Upper lobe of left lung (tissue), 6 donors: ENCODE measurements at regions not wholly inside any gene's neighbourhood (a gene's known extent, or its start where the extent isn't known, plus 50 kb on each side); places are given as distances from the start of the nearest gene placed in this dataset.

Experiments used
- ATAC-seq, 2 donors: fragments of 200-7000 bp; cut with Tn5 transposase; one replicate each; pipeline ENCODE4 v1.9.1; 2022; ENCODE audit warnings: mild to moderate bottlenecking in 2 of 2, moderate library complexity in 2 of 2; ENCODE audit not compliant: low FRiP score in 2 of 2
- DNase-seq, 2 donors: peaks; one replicate each; pipeline ENCODE4 v3.0.0-alpha.2; 2019 to 2020
- H3K27ac ChIP-seq, 4 donors: fragments of 200-600 bp; sonication (generic); one replicate each; pipeline ENCODE4 v1.5.1; 2016 to 2019
- H3K27me3 ChIP-seq, 4 donors: fragments of 200-600 bp; sonication (generic); one replicate each; pipeline ENCODE4 v1.5.1; 2017 to 2019
- H3K36me3 ChIP-seq, 4 donors: fragments of 200-600 bp; sonication (generic); one replicate each; pipeline ENCODE4 v1.5.1; 2016 to 2019
- H3K4me1 ChIP-seq, 4 donors: fragments of 200-600 bp; sonication (generic); one replicate each; pipeline ENCODE4 v1.5.1; 2018 to 2019
- H3K4me3 ChIP-seq, 4 donors: fragments of 200-600 bp; sonication (generic); one replicate each; pipeline ENCODE4 v1.5.1; 2017 to 2019; ENCODE audit warnings: mild to moderate bottlenecking in 2 of 4, moderate library complexity in 1 of 4
- H3K9me3 ChIP-seq, 4 donors: fragments of 200-600 bp; sonication (generic); one replicate each; pipeline ENCODE4 v1.5.1; 2018 to 2019
- CTCF ChIP-seq, 6 experiments: fragments of 450-650 bp in 4 of 6; fragments of 200-600 bp in 2 of 6; sonication (generic) in 2 of 6; IDR thresholded peaks; one replicate each; pipeline ENCODE4 v1.5.1; 2016 to 2019; ENCODE audit warnings: antibody characterized with exemption in 6 of 6
- EP300 ChIP-seq, 4 donors: sonication (generic); formaldehyde crosslinking; IDR thresholded peaks; one replicate each; pipeline ENCODE4 v1.5.1; 2017; ENCODE audit warnings: antibody characterized with exemption in 4 of 4, control low read depth in 2 of 4
- POLR2A ChIP-seq, 4 donors: fragments of 450-650 bp; IDR thresholded peaks; one replicate each; pipeline ENCODE4 v1.5.1; 2016 to 2017; ENCODE audit warnings: antibody characterized with exemption in 4 of 4, mild to moderate bottlenecking in 2 of 4
- POLR2AphosphoS5 ChIP-seq, 2 donors: sonication (generic); formaldehyde crosslinking; IDR thresholded peaks; one replicate each; pipeline ENCODE4 v1.5.1; 2017; ENCODE audit warnings: antibody characterized with exemption in 2 of 2
- WGBS, 2 donors: methylation state at CpG; one replicate each; pipeline ENCODE4 v1.1.5; 2017 to 2018; 5-methylcytosine and 5-hydroxymethylcytosine counted together
- donor health status: DM: no; HTN: no; CAD: no; lungs with moderate emphysema.
- donor health status: DM: no; HTN: yes; CAD: no; lungs with severe emphysema.

GRCh38 chr20:7585126-7585679, 355.1 kb downstream of the HAO1 start:
- H3K27ac ChIP-seq = no peak overlapping the region
- DNase-seq (no peak), ATAC-seq (no peak)
- no peaks in the 10 kb centered on the region for H3K9me3 ChIP-seq
- H3K4me1 ChIP-seq = no peaks in the 10 kb centered on the region
- no peaks in the 10 kb centered on the region for H3K27me3 ChIP-seq
- no peaks in the 10 kb centered on the region for H3K36me3 ChIP-seq
- WGBS, 2 donors = 85 to 88% methylated on average over 6 of the region's 6 CpGs
- TF ChIP-seq POLR2AphosphoS5 (IDR thresholded peaks at IDR 0.05) = no peak
- no peak for TF ChIP-seq EP300 (IDR thresholded peaks at IDR 0.05)
- TF ChIP-seq CTCF (IDR thresholded peaks at IDR 0.05) = no peak
- TF ChIP-seq POLR2A (IDR thresholded peaks at IDR 0.05) = no peak
- H3K4me3 ChIP-seq = no peak overlapping the region

GRCh38 chr20:7586481-7586880, 353.8 kb downstream of the HAO1 start:
- WGBS, 2 donors = 39 to 61% methylated on average over 1 of the region's 1 CpG
- ATAC-seq = no peak
- Histone ChIP-seq H3K36me3 (no peaks in the 10 kb centered on the region), H3K27ac (no peak overlapping the region), H3K9me3 (no peaks in the 10 kb centered on the region), H3K4me3 (no peak overlapping the region), H3K27me3 (no peaks in the 10 kb centered on the region), H3K4me1 (no peaks in the 10 kb centered on the region)
- TF ChIP-seq EP300 (IDR thresholded peaks at IDR 0.05) = no peak
- TF ChIP-seq POLR2AphosphoS5 (IDR thresholded peaks at IDR 0.05) = no peak
- TF ChIP-seq CTCF (IDR thresholded peaks at IDR 0.05) = no peak
- no peak for TF ChIP-seq POLR2A (IDR thresholded peaks at IDR 0.05)
- no peak for DNase-seq

- Histone ChIP-seq H3K27me3 (no peaks in the 10 kb centered on the region), H3K4me1 (no peaks in the 10 kb centered on the region), H3K9me3 (no peaks in the 10 kb centered on the region), H3K36me3 (no peaks in the 10 kb centered on the region), H3K4me3 (no peak overlapping the region), H3K27ac (no peak overlapping the region)
- ATAC-seq (no peak), DNase-seq (no peak)
- 91% methylated on average over 1 of the region's 1 CpG for WGBS, 2 donors
- TF ChIP-seq EP300 (IDR thresholded peaks at IDR 0.05) (no peak), POLR2AphosphoS5 (IDR thresholded peaks at IDR 0.05) (no peak), POLR2A (IDR thresholded peaks at IDR 0.05) (no peak), CTCF (IDR thresholded peaks at IDR 0.05) (no peak)
Observed at GRCh38 chr20:7589164-7589563, 351.1 kb downstream of the HAO1 start.

GRCh38 chr20:7596541-7596940, 343.7 kb downstream of the HAO1 start:
- H3K36me3 ChIP-seq = no peaks in the 10 kb centered on the region

More at GRCh38 chr20:7596541-7596940, 343.7 kb downstream of the HAO1 start:
- H3K27ac ChIP-seq = no peak overlapping the region
- H3K9me3 ChIP-seq = no peaks in the 10 kb centered on the region
- H3K27me3 ChIP-seq = no peaks in the 10 kb centered on the region
- H3K4me3 ChIP-seq = no peak overlapping the region
- DNase-seq = no peak
- TF ChIP-seq EP300 (IDR thresholded peaks at IDR 0.05) (no peak), POLR2AphosphoS5 (IDR thresholded peaks at IDR 0.05) (no peak), POLR2A (IDR thresholded peaks at IDR 0.05) (no peak), CTCF (IDR thresholded peaks at IDR 0.05) (no peak)
- no peak for ATAC-seq
- 71 to 76% methylated on average over 3 of the region's 3 CpGs for WGBS, 2 donors
- no peaks in the 10 kb centered on the region for H3K4me1 ChIP-seq
